KMS-11 (cell line): ENCODE measurements at regions not wholly inside any gene's neighbourhood (a gene's known extent, or its start where the extent isn't known, plus 50 kb on each side); places are given as distances from the start of the nearest gene placed in this dataset.

ENCODE experiments used
- H2AFZ ChIP-seq: fragments of 200-600 bp; sonication (generic); 2 replicates; pipeline ENCODE4 v1.6.1; 2016; ENCODE audit warnings: antibody characterized with exemption, mixed run types, low read depth
- H3K27ac ChIP-seq: fragments of 200-600 bp; sonication (generic); 2 replicates; pipeline ENCODE4 v1.6.1; 2016; ENCODE audit warnings: mild to moderate bottlenecking, mixed run types
- H3K27me3 ChIP-seq: fragments of 200-600 bp; sonication (generic); 2 replicates; pipeline ENCODE4 v1.6.1; 2017; ENCODE audit warnings: mild to moderate bottlenecking, low read depth, mixed run types, moderate library complexity; ENCODE audit not compliant: insufficient read depth
- H3K36me3 ChIP-seq: fragments of 200-600 bp; sonication (generic); 2 replicates; pipeline ENCODE4 v1.6.1; 2017; ENCODE audit warnings: mild to moderate bottlenecking, mixed run types; ENCODE audit not compliant: insufficient read depth
- H3K4me1 ChIP-seq: fragments of 200-600 bp; sonication (generic); 2 replicates; pipeline ENCODE4 v1.6.1; 2016; ENCODE audit warnings: mild to moderate bottlenecking, low read depth, mixed run types; ENCODE audit not compliant: poor library complexity, severe bottlenecking
- H3K4me2 ChIP-seq: fragments of 200-600 bp; sonication (generic); 2 replicates; pipeline ENCODE4 v1.7.0; 2016; ENCODE audit warnings: mild to moderate bottlenecking, mixed run types
- H3K4me3 ChIP-seq: fragments of 200-600 bp; sonication (generic); IDR thresholded peaks from 2 replicates; pipeline ENCODE4 v1.6.1; 2017; ENCODE audit warnings: low read depth, low read length, mixed read lengths; ENCODE audit not compliant: insufficient read depth
- H3K79me2 ChIP-seq: fragments of 200-600 bp; sonication (generic); 2 replicates; pipeline ENCODE4 v1.6.1; 2016; ENCODE audit warnings: low read depth, mixed run types; ENCODE audit not compliant: insufficient read depth
- H3K9ac ChIP-seq: fragments of 200-600 bp; sonication (generic); 2 replicates; pipeline ENCODE4 v1.6.1; 2016; ENCODE audit warnings: mild to moderate bottlenecking, mixed run types
- H4K20me1 ChIP-seq: fragments of 200-600 bp; sonication (generic); 2 replicates; pipeline ENCODE4 v1.6.1; 2016; ENCODE audit warnings: mild to moderate bottlenecking, mixed run types; ENCODE audit not compliant: insufficient read depth
- CTCF ChIP-seq: fragments of 200-600 bp; sonication (generic); conservative IDR thresholded peaks from 2 replicates; pipeline ENCODE4 v1.6.1; 2017; ENCODE audit warnings: low read depth, mild to moderate bottlenecking, antibody characterized with exemption, low read length, moderate library complexity, mixed read lengths

DNA sequence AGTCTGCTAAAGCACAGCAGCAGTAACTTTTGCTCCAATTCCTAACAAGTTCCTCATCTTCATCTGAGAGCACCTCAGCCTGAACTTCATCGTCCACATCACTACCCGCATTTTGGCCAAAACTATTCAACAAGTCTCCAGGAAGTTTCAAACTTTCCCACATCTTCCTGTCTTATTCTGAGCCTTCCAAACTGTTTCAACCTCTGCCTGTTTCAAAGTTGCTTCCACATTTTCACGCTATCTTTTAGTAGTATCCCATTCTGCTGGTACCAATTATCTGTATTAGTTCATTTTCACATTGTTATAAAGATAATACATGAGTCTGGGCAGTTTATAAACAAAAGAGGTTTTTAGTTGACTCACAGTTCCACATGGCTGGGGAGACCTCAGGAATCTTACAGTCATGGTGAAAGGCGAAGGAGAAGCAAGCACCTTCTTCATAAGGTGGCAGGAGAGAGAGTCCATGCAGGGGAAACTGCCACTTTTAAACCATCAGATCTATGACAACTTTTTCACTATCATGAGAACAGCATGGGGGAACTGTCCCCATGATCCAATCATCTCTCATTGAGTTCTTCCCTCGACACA, 99.4 kb upstream of the GRIK2 start:
- Histone ChIP-seq H2AFZ (no peak overlapping the region), H3K4me3 (no peak overlapping the region), H3K4me1 (no peaks in the 10 kb centered on the region), H3K36me3 (no peaks in the 10 kb centered on the region), H3K79me2 (no peaks in the 10 kb centered on the region), H4K20me1 (no peaks in the 10 kb centered on the region), H3K27ac (no peak overlapping the region), H3K4me2 (no peak overlapping the region), H3K27me3 (no peaks in the 10 kb centered on the region), H3K9ac (no peak overlapping the region)
- TF ChIP-seq CTCF = no peak

DNA sequence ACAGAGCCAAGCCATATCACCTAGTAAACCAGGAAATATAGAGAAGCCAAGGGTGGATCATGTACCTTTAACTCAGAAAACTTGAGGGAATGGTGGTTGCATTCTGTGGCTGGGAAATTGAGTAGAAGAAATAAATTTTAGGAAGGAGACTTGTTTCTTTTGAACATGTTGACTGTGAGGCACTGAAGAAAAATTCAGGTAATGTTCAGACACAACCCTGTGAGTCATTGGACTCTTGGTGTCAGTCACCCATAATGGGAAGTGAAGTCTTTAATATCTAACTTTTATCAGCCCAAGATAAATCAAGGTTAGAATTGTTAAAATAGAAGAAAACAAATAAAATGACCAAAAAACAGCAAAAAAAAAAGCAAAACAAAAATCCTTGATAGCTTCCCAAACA, 98.8 kb upstream of the GRIK2 start:
- H3K9ac ChIP-seq = no peak overlapping the region
- no peaks in the 10 kb centered on the region for H3K27me3 ChIP-seq
- no peak for TF ChIP-seq CTCF
- H3K4me1 ChIP-seq = no peaks in the 10 kb centered on the region
- no peak overlapping the region for H3K4me2 ChIP-seq
- no peaks in the 10 kb centered on the region for H4K20me1 ChIP-seq
- H3K4me3 ChIP-seq = no peak overlapping the region
- no peak overlapping the region for H3K27ac ChIP-seq
- H3K36me3 ChIP-seq = no peaks in the 10 kb centered on the region
- no peaks in the 10 kb centered on the region for H3K79me2 ChIP-seq
- H2AFZ ChIP-seq = no peak overlapping the region

DNA sequence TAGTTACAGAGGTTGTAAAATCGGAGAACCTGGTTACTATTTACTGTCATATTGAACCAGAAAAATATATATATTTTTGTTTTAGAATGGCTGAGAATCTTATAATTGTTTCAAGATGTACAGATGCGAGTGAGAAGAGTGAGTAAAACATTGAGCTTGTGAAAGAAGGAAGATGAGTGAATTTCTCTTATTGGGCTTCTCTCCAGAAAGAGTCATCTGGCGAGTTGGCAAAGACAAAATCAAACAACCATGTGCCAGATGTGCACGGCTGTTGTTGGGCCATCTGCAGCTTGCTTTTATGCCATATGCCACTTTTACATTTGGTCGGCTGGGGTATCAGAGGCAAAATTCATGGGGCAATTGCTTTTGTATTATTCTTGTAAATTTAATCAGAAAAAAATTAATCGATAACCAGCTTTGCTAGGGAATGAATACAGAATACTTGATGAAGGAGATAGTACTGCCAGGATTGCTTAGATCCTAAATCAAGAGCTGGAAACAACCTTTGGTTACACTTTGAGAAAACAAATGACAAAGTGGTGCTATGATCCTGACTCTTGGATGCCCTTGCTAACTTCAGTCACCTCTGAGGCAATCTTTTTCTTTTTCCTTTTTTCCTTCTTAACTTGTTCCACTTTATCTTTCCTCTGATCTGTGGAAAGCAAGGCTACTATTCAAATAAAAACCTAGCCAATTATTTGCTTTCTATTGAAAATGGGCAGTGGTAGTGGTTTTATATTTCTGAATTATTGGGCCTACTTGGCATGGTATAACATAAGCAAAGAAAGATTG, 97.1 kb upstream of the GRIK2 start:
- H2AFZ ChIP-seq = no peak overlapping the region
- H4K20me1 ChIP-seq = no peaks in the 10 kb centered on the region
- no peaks in the 10 kb centered on the region for H3K79me2 ChIP-seq
- no peaks in the 10 kb centered on the region for H3K36me3 ChIP-seq
- H3K27ac ChIP-seq = no peak overlapping the region
- H3K27me3 ChIP-seq = no peaks in the 10 kb centered on the region
- no peak for TF ChIP-seq CTCF
- H3K9ac ChIP-seq = no peak overlapping the region
- no peak overlapping the region for H3K4me2 ChIP-seq
- H3K4me1 ChIP-seq = no peaks in the 10 kb centered on the region
- no peak overlapping the region for H3K4me3 ChIP-seq

- Histone ChIP-seq H3K27me3 (no peaks in the 10 kb centered on the region), H2AFZ (no peak overlapping the region), H3K79me2 (no peaks in the 10 kb centered on the region), H3K36me3 (no peaks in the 10 kb centered on the region), H3K4me3 (no peak overlapping the region), H3K9ac (no peak overlapping the region), H3K4me1 (no peaks in the 10 kb centered on the region), H3K4me2 (no peak overlapping the region), H3K27ac (no peak overlapping the region), H4K20me1 (no peaks in the 10 kb centered on the region)
- no peak for TF ChIP-seq CTCF
These were observed 90.9 kb upstream of the GRIK2 start for GRCh38 chr6:101302593-101302992.
